Astrocyte of the spinal cord (primary cell): ENCODE measurements at regions not wholly inside any gene's neighbourhood (a gene's known extent, or its start where the extent isn't known, plus 50 kb on each side); places are given as distances from the start of the nearest gene placed in this dataset.
"Not testable (repeated sequence)": the region's sequence is repeated elsewhere in the genome, so short reads cannot be mapped to it uniquely, and the experiment has no call there.

Experiments used
- DNase-seq: peaks from one replicate; pipeline ENCODE4 v3.0.0; 2011; ENCODE audit warnings: low read depth, low spot score
- H3K4me3 ChIP-seq: 2 replicates; pipeline ENCODE4 v1.5.1; 2011; ENCODE audit warnings: low read depth, mild to moderate bottlenecking, low read length, moderate library complexity
- in situ Hi-C: cut with HindIII; loops from 2 replicates; pipeline ENCODE4 v1.10.0; 2017; ENCODE audit warnings: low sequenced_read_pairs
- TF ChIP-seq, protein P1 (sequence below): IDR thresholded peaks from 2 replicates; pipeline ENCODE4 v1.5.1; 2012; ENCODE audit warnings: low read depth, mild to moderate bottlenecking, low read length, inconsistent platforms

DNA sequence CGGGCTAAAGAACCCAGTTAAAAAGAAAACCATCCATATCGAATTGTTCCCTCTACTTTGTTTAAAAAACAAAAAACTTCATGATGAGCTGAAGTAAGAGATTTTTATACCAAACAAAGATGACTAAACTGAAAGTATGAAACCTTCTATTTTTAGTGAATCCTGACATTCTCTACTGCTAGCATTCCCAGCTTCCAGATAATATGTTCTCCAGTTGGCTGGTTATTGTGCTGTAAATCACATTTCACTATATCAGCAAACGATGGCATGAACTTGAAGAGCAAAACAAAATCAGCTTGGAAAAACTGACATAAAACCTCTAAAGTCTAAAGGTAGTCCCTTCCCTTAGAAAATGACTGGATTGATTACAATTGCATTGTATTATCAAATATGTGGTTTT lies 68.1 kb upstream of the APP start:
- no peak for DNase-seq
- H3K4me3 ChIP-seq, result no peak overlapping the region
- in situ Hi-C loops, result no loop called here
- TF ChIP-seq, protein P1, sequence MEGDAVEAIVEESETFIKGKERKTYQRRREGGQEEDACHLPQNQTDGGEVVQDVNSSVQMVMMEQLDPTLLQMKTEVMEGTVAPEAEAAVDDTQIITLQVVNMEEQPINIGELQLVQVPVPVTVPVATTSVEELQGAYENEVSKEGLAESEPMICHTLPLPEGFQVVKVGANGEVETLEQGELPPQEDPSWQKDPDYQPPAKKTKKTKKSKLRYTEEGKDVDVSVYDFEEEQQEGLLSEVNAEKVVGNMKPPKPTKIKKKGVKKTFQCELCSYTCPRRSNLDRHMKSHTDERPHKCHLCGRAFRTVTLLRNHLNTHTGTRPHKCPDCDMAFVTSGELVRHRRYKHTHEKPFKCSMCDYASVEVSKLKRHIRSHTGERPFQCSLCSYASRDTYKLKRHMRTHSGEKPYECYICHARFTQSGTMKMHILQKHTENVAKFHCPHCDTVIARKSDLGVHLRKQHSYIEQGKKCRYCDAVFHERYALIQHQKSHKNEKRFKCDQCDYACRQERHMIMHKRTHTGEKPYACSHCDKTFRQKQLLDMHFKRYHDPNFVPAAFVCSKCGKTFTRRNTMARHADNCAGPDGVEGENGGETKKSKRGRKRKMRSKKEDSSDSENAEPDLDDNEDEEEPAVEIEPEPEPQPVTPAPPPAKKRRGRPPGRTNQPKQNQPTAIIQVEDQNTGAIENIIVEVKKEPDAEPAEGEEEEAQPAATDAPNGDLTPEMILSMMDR, result no peak

DNA sequence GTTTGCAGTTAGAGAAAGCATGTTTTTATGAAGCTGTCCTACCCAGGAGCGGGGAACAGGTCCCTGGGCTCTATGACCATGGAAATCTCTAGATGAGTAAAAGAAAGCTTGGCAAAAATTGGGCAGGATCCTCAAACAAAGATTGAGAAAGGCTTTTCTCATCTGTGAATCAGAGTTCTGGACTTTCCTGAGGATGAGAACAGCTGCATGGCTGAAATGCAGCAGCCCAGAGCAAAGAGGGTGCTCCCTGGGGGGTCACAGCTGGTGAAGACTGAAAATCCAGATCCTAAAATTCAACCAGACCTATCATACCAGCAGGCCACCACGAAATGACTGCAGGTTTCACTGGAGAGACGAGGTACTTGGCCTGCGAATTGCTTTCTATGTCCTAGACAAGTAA lies 65.7 kb upstream of the APP start:
- TF ChIP-seq, protein P1, result no peak
- no peak for DNase-seq
- in situ Hi-C loops, result no loop called here
- H3K4me3 ChIP-seq, result no peak overlapping the region

- in situ Hi-C loops, DNase-seq, H3K4me3 ChIP-seq: not testable (repeated sequence)
Measured at GRCh38 chr21:26233297-26233696, 62.7 kb upstream of the APP start.

- in situ Hi-C loops, H3K4me3 ChIP-seq, DNase-seq: not testable (repeated sequence)
Measured at GRCh38 chr21:26232491-26232890, 61.9 kb upstream of the APP start.

DNA sequence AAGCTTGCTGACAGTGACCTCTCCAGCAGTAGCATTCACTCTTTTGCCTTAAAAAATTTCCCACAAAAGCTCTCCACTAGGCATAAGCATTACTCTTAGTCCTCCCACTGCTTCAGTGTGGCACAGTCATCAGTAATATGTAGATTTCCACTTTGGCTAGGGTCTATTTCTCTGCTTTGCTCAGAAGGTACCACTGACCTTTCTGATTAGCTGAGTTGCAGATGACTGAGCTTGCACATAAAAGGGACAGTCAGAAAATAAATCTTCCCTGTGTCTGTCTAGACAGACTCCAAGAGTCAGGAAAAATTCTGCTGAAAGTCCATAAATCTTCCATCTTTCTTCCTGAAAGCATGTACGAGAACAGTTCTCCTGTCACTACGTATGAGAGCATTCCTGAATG lies 56.6 kb upstream of the APP start:
- TF ChIP-seq, protein P1, result no peak
- no peak overlapping the region for H3K4me3 ChIP-seq
- no peak for DNase-seq
- in situ Hi-C loops, result no loop called here

DNA sequence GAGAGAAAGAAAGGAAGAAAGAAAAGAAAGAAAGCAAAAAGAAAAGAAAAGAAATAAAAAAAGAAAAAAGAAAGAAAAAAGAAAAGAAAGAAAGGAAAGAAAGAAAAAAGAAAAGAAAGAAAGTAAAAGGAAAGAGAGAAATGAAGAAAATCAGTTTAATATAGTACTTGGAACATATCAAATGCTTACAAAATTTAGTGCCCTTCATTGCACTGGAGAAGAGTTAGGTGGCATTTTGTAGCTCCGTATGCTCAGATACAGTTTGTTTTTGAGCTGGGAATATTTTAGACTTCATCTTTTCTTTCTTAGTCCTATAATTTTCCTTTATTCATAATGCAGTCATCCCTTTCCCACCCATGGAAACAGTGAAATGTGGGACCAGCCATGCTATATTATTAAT lies 56.2 kb upstream of the APP start:
- TF ChIP-seq, protein P1, result no peak
- DNase-seq, result no peak
- H3K4me3 ChIP-seq, result no peak overlapping the region
- in situ Hi-C loops, result no loop called here

DNA sequence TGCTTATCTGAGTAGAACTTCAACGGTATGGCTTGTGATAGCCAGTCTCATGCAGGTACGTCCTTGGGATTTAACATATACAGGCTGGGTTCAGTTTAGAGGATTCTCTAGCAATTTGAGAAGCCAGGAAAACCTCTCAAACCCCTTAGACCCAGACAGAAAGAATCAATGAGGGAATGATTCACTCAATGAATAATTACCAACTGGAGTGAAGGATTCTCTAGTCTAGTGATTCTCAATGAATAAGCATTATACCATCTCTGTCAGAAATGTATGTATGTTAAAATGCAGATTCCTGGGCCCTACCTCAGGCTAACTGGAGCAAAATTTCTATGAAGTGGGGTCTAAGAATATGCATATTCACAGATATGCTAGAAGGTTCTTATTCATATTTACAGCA lies 54.5 kb upstream of the APP start:
- TF ChIP-seq, protein P1, result no peak
- H3K4me3 ChIP-seq, result no peak overlapping the region
- DNase-seq, result no peak
- in situ Hi-C loops, result no loop called here

DNA sequence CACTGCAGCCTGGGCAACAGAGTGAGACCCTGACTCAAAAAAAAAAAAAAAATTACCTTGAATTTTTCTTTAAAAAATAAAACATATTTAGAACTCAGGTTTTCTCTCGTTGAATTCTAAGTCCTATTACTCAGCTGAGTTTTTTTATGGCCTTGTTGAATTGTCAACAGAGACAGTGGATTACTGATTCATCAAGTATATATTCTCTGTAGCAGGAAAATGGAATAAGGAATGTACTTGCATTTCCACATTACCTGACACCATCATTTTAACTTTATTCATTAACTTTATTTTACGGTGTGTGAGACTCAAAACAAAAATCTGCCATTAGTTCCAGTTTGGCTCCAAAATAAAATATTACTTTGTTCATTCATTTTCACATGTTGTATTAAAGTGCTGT lies 53.8 kb upstream of the APP start:
- in situ Hi-C loops, result no loop called here
- no peak for DNase-seq
- TF ChIP-seq, protein P1, result no peak
- no peak overlapping the region for H3K4me3 ChIP-seq
